Retinal pigment epithelial cell (primary cell): ENCODE measurements at regions not wholly inside any gene's neighbourhood (a gene's known extent, or its start where the extent isn't known, plus 50 kb on each side); places are given as distances from the start of the nearest gene placed in this dataset.
"Not testable (repeated sequence)": the region's sequence is repeated elsewhere in the genome, so short reads cannot be mapped to it uniquely, and the experiment has no call there.

Source experiments
- DNase-seq: peaks from one replicate; pipeline ENCODE4 v3.0.0-alpha.2; 2010; ENCODE audit warnings: low read depth
- H3K4me3 ChIP-seq: 2 replicates; pipeline ENCODE4 v1.5.1; 2011; ENCODE audit warnings: mild to moderate bottlenecking, low read length, control low read depth, moderate library complexity
- CTCF ChIP-seq: conservative IDR thresholded peaks from 2 replicates; pipeline ENCODE4 v1.5.1; 2011; ENCODE audit warnings: low read depth, low read length, control low read depth, inconsistent platforms

GRCh38 chr10:83760142-83760541, 379.2 kb upstream of the GHITM start:
- no peak overlapping the region for H3K4me3 ChIP-seq
- no peak for TF ChIP-seq CTCF
- DNase-seq = no peak

- no peak overlapping the region for H3K4me3 ChIP-seq
- no peak for TF ChIP-seq CTCF
- DNase-seq = peak; percentile 100
These were observed 374.6 kb upstream of the GHITM start for GRCh38 chr10:83764666-83765065.

GRCh38 chr10:83765731-83766130, 373.6 kb upstream of the GHITM start:
- no peak for TF ChIP-seq CTCF
- peak; percentile 57 for DNase-seq
- H3K4me3 ChIP-seq = no peak overlapping the region

- H3K4me3 ChIP-seq = no peak overlapping the region
- no peak for TF ChIP-seq CTCF
- DNase-seq = peak; percentile 51
These were observed 370.0 kb upstream of the GHITM start for GRCh38 chr10:83769281-83769820.

- H3K4me3 ChIP-seq, DNase-seq: not testable (repeated sequence)
These were observed 352.6 kb upstream of the GHITM start for GRCh38 chr10:83786701-83787100.

GRCh38 chr10:83801983-83802382, 337.3 kb upstream of the GHITM start:
- TF ChIP-seq CTCF = peak; percentile 8
- DNase-seq = no peak

GRCh38 chr10:83806717-83807116, 332.6 kb upstream of the GHITM start:
- DNase-seq = no peak
- H3K4me3 ChIP-seq = no peak overlapping the region
- TF ChIP-seq CTCF = no peak

More at GRCh38 chr10:83801983-83802382, 337.3 kb upstream of the GHITM start:
- no peak overlapping the region for H3K4me3 ChIP-seq

GRCh38 chr10:83809001-83809400, 330.3 kb upstream of the GHITM start:
- no peak for TF ChIP-seq CTCF
- H3K4me3 ChIP-seq = no peak overlapping the region
- no peak for DNase-seq
